ENCODE measurements at regions not wholly inside any gene's neighbourhood (a gene's known extent, or its start where the extent isn't known, plus 50 kb on each side); places are given as distances from the start of the nearest gene placed in this dataset.

DNA sequence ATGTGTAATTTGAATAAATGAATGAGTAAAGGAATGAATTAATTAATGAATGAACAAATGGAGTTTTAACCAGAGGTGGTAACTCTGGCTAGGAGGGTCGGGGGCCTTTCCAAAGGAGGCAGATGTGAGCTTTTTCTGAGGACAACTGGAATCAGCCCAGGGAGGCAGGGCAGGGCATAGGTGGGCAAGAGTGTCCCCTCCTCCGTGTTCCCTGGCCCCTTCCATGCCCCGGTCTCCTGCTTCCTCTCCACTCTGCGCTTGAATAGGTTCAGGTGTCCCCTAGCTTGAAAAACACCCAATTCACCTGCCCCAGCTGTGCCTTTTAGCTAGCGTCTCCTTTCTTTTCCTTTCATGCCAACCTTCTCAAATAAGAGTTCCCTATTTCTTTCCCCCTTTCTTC, 473.1 kb downstream of the CDH26 start:
- TF ChIP-seq, protein P1, sequence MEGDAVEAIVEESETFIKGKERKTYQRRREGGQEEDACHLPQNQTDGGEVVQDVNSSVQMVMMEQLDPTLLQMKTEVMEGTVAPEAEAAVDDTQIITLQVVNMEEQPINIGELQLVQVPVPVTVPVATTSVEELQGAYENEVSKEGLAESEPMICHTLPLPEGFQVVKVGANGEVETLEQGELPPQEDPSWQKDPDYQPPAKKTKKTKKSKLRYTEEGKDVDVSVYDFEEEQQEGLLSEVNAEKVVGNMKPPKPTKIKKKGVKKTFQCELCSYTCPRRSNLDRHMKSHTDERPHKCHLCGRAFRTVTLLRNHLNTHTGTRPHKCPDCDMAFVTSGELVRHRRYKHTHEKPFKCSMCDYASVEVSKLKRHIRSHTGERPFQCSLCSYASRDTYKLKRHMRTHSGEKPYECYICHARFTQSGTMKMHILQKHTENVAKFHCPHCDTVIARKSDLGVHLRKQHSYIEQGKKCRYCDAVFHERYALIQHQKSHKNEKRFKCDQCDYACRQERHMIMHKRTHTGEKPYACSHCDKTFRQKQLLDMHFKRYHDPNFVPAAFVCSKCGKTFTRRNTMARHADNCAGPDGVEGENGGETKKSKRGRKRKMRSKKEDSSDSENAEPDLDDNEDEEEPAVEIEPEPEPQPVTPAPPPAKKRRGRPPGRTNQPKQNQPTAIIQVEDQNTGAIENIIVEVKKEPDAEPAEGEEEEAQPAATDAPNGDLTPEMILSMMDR (IDR thresholded peaks at IDR 0.05), result no peak
- TF ChIP-seq POLR2A (IDR thresholded peaks at IDR 0.05), result no peak

Data from uterus (tissue), 2 donors.